GM23338 (cell line): ENCODE measurements at regions not wholly inside any gene's neighbourhood (a gene's known extent, or its start where the extent isn't known, plus 50 kb on each side); places are given as distances from the start of the nearest gene placed in this dataset.
A peak's percentile ranks its signal among the peaks of the same experiment; 100 is the strongest.

Experiments used
- ATAC-seq: fragments of 200-7000 bp; cut with Tn5 transposase; 3 replicates; pipeline ENCODE4 v1.9.1; 2020
- DNase-seq: peaks from one replicate; pipeline ENCODE4 v3.0.0-alpha.2; 2015; ENCODE audit warnings: low spot score
- H2AFZ ChIP-seq: fragments of 200-600 bp; sonication (generic); 2 replicates; pipeline ENCODE4 v1.8.0; 2016; ENCODE audit warnings: antibody characterized with exemption, mild to moderate bottlenecking, moderate library complexity
- H3F3A ChIP-seq: fragments of 200-600 bp; sonication (generic); replicated peaks from 2 replicates; pipeline ENCODE4 v1.8.0; 2017; ENCODE audit warnings: antibody characterized with exemption, mixed run types, low read depth
- H3K27ac ChIP-seq: fragments of 200-600 bp; sonication (generic); 2 replicates; pipeline ENCODE4 v1.6.1; 2016; ENCODE audit warnings: low read depth
- H3K27me3 ChIP-seq: fragments of 200-600 bp; sonication (generic); 2 replicates; pipeline ENCODE4 v1.8.0; 2016; ENCODE audit warnings: mild to moderate bottlenecking, mixed run types, moderate library complexity; ENCODE audit not compliant: insufficient read depth
- H3K36me3 ChIP-seq: fragments of 200-600 bp; sonication (generic); 2 replicates; pipeline ENCODE4 v1.8.0; 2016; ENCODE audit warnings: mild to moderate bottlenecking; ENCODE audit not compliant: insufficient read depth
- H3K4me1 ChIP-seq: fragments of 200-600 bp; sonication (generic); 2 replicates; pipeline ENCODE4 v1.8.0; 2016; ENCODE audit warnings: mild to moderate bottlenecking, moderate library complexity; ENCODE audit not compliant: insufficient read depth
- H3K4me2 ChIP-seq: fragments of 200-600 bp; sonication (generic); 2 replicates; pipeline ENCODE4 v1.7.1; 2017; ENCODE audit warnings: mixed run types
- H3K4me3 ChIP-seq: fragments of 200-600 bp; sonication (generic); 2 replicates; pipeline ENCODE4 v1.6.1; 2016; ENCODE audit warnings: mixed run types
- H3K79me2 ChIP-seq: fragments of 200-600 bp; sonication (generic); replicated peaks from 2 replicates; pipeline ENCODE4 v1.8.0; 2017; ENCODE audit warnings: mild to moderate bottlenecking; ENCODE audit not compliant: insufficient read depth
- H3K9me2 ChIP-seq: fragments of 200-600 bp; sonication (generic); 2 replicates; pipeline ENCODE4 v1.8.0; 2017; ENCODE audit not compliant: insufficient read depth
- H4K20me1 ChIP-seq: fragments of 200-600 bp; sonication (generic); replicated peaks from 2 replicates; pipeline ENCODE4 v1.8.0; 2017; ENCODE audit warnings: mild to moderate bottlenecking; ENCODE audit not compliant: insufficient read depth
- H3K27ac Mint-ChIP-seq: 2 replicates; pipeline ENCODE4 v1.8.0; 2020; ENCODE audit warnings: inconsistent platforms, mild to moderate bottlenecking, moderate library complexity, mixed read lengths
- H3K27me3 Mint-ChIP-seq: 3 replicates; pipeline ENCODE4 v1.8.0; 2022; ENCODE audit warnings: low read depth, mild to moderate bottlenecking, moderate library complexity, mixed read lengths, inconsistent platforms; ENCODE audit not compliant: insufficient read depth, poor library complexity
- H3K36me3 Mint-ChIP-seq: 3 replicates; pipeline ENCODE4 v1.8.0; 2021; ENCODE audit warnings: low read depth, mild to moderate bottlenecking, inconsistent platforms, moderate library complexity, mixed read lengths
- H3K4me1 Mint-ChIP-seq: 3 replicates; pipeline ENCODE4 v1.8.0; 2020; ENCODE audit warnings: mild to moderate bottlenecking, inconsistent platforms, mixed read lengths
- H3K4me3 Mint-ChIP-seq: 3 replicates; pipeline ENCODE4 v1.8.0; 2021; ENCODE audit warnings: moderate library complexity, mild to moderate bottlenecking, inconsistent platforms, mixed read lengths
- H3K9me3 Mint-ChIP-seq: 3 replicates; pipeline ENCODE4 v1.8.0; 2020; ENCODE audit warnings: moderate library complexity, mild to moderate bottlenecking, inconsistent platforms, mixed read lengths
- CREB1 ChIP-seq: fragments of 250-450 bp; sonication (Bioruptor Pico); IDR thresholded peaks from 2 replicates; pipeline ENCODE4 v1.5.0; 2020; ENCODE audit warnings: low read depth, mild to moderate bottlenecking, moderate library complexity
- ETS1 ChIP-seq: IDR thresholded peaks from 2 replicates; pipeline ENCODE4 v1.6.1; 2016; ENCODE audit warnings: antibody characterized with exemption
- EZH2 ChIP-seq: fragments of 200-600 bp; sonication (generic); IDR thresholded peaks from one replicate; pipeline ENCODE4 v1.8.0; 2017; ENCODE audit warnings: antibody characterized with exemption, mild to moderate bottlenecking, low read depth; ENCODE audit not compliant: unreplicated experiment
- JUNB ChIP-seq: IDR thresholded peaks from one replicate; pipeline ENCODE4 v1.6.1; 2016; ENCODE audit warnings: antibody characterized with exemption; ENCODE audit not compliant: unreplicated experiment
- NANOG ChIP-seq: IDR thresholded peaks from 2 replicates; pipeline ENCODE4 v1.6.1; 2016; ENCODE audit warnings: antibody characterized with exemption, borderline replicate concordance
- POLR2AphosphoS5 ChIP-seq: IDR thresholded peaks from 2 replicates; pipeline ENCODE4 v1.6.1; 2016; ENCODE audit warnings: antibody characterized with exemption, low read depth
- STAT1 ChIP-seq: IDR thresholded peaks from one replicate; pipeline ENCODE4 v1.6.1; 2016; ENCODE audit warnings: antibody characterized with exemption; ENCODE audit not compliant: unreplicated experiment
- ZNF114 ChIP-seq: fragments of 250-450 bp; sonication (Bioruptor Pico); IDR thresholded peaks from 2 replicates; pipeline ENCODE4 v1.5.0; 2020; ENCODE audit warnings: mild to moderate bottlenecking, moderate library complexity
- ZNF331 ChIP-seq: fragments of 250-450 bp; sonication (Bioruptor Pico); IDR thresholded peaks from 2 replicates; pipeline ENCODE4 v1.5.0; 2020; ENCODE audit warnings: low read depth, mild to moderate bottlenecking, moderate library complexity
- ZNF462 ChIP-seq: fragments of 250-450 bp; sonication (Bioruptor Pico); IDR thresholded peaks from 2 replicates; pipeline ENCODE4 v1.5.0; 2020; ENCODE audit warnings: mild to moderate bottlenecking, moderate library complexity
- TF ChIP-seq, protein P1 (sequence below), 2 experiments: fragments of 200-600 bp in 1 of 2; sonication (generic) in 1 of 2; conservative IDR thresholded peaks; 2 replicates each; pipeline versions ENCODE4 v1.5.1 to v1.6.1; 2016 to 2017; ENCODE audit warnings: antibody characterized with exemption in 2 of 2, low read depth in 2 of 2, mild to moderate bottlenecking in 2 of 2, moderate library complexity in 1 of 2

DNA sequence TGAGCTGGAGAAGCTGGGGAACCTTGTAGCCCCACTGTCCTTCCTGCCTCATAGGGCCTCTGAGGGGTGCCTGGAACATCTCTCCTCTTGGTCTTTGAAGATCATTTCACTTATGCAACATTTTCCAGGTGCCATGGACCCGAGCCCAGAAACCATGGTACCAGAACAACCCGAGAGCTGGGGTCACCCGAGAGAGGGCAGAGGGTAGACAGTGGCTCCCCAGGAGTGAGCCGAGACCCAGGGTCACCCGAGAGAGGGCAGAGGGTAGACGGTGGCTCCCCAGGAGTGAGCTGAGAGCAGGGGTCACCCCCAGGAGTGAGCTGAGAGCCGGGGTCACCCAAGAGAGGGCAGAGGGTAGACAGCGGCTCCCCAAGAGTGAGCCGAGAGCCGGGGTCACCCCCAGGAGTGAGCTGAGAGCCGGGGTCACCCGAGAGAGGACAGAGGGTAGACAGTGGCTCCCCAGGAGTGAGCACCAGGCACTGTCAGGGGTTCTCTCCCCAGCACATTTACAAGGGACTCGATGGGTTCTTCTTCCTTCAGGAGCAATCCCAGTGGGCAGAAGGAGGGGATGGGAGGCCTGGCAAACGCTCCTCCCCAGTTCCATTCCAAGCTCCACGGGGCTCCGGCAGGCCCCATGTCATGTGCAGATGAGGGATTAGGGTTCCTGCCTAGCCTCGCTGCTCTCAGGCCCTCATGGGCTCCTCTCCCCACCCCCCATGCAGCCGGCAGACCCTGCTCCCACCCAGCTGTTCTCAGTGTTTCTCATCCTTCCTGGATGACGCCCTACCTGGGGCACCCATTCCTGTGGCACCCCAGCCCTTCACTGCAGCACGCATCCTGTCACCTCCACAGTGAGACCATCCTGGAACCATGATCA lies 163.5 kb downstream of the RTP5 start:
- Mint-ChIP-seq H3K36me3 (no peaks in the 10 kb centered on the region), H3K4me3 (no peak overlapping the region), H3K27me3 (peaks cover 21% of the 10 kb centered on the region), H3K9me3 (no peaks in the 10 kb centered on the region; the same call in 2 of the 3 replicates), H3K4me1 (peaks cover 16% of the 10 kb centered on the region), H3K27ac (no peak overlapping the region)
- H3F3A ChIP-seq: no peaks in the 10 kb centered on the region
- H3K27me3 ChIP-seq: peaks cover 11% of the 10 kb centered on the region; the same call in 1 of the 2 replicates
- peaks cover 3% of the 10 kb centered on the region; the same call in 1 of the 2 replicates for H4K20me1 ChIP-seq
- H2AFZ ChIP-seq: no peak overlapping the region
- no peak overlapping the region for H3K4me2 ChIP-seq
- no peaks in the 10 kb centered on the region for H3K79me2 ChIP-seq
- peak; percentile 86 for ATAC-seq
- H3K9me2 ChIP-seq: no peaks in the 10 kb centered on the region
- no peaks in the 10 kb centered on the region for H3K36me3 ChIP-seq
- no peak overlapping the region for H3K27ac ChIP-seq
- H3K4me3 ChIP-seq: no peak overlapping the region
- no peaks in the 10 kb centered on the region for H3K4me1 ChIP-seq
- DNase-seq: no peak
- TF ChIP-seq POLR2AphosphoS5 (no peak), ZNF114 (CRISPR knock-in tag) (no peak), NANOG (no peak), EZH2 (no peak), ZNF462 (CRISPR knock-in tag) (no peak), JUNB (no peak), STAT1 (no peak), ZNF331 (CRISPR knock-in tag) (no peak), ETS1 (no peak), CREB1 (no peak)
- TF ChIP-seq, protein P1, sequence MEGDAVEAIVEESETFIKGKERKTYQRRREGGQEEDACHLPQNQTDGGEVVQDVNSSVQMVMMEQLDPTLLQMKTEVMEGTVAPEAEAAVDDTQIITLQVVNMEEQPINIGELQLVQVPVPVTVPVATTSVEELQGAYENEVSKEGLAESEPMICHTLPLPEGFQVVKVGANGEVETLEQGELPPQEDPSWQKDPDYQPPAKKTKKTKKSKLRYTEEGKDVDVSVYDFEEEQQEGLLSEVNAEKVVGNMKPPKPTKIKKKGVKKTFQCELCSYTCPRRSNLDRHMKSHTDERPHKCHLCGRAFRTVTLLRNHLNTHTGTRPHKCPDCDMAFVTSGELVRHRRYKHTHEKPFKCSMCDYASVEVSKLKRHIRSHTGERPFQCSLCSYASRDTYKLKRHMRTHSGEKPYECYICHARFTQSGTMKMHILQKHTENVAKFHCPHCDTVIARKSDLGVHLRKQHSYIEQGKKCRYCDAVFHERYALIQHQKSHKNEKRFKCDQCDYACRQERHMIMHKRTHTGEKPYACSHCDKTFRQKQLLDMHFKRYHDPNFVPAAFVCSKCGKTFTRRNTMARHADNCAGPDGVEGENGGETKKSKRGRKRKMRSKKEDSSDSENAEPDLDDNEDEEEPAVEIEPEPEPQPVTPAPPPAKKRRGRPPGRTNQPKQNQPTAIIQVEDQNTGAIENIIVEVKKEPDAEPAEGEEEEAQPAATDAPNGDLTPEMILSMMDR (conservative IDR thresholded peaks at IDR 0.05; ENCODE audit: low read depth in 2 of 2): no peak
